Transverse colon (tissue), 4 donors: ENCODE measurements at regions not wholly inside any gene's neighbourhood (a gene's known extent, or its start where the extent isn't known, plus 50 kb on each side); places are given as distances from the start of the nearest gene placed in this dataset.

Experiments used
- CTCF ChIP-seq, 5 experiments: fragments of 200-600 bp in 3 of 5; fragments of 450-650 bp in 2 of 5; sonication (generic) in 3 of 5; IDR thresholded peaks; 1 replicate in 2 of 5; 2 replicates in 3 of 5; pipeline ENCODE4 v1.5.1; 2016 to 2017; ENCODE audit warnings: antibody characterized with exemption in 5 of 5, inconsistent platforms in 3 of 5, mild to moderate bottlenecking in 2 of 5, moderate library complexity in 1 of 5
- POLR2A ChIP-seq: fragments of 450-650 bp; IDR thresholded peaks from one replicate; pipeline ENCODE4 v1.6.1; 2016; ENCODE audit warnings: antibody characterized with exemption, mild to moderate bottlenecking, moderate library complexity
- POLR2AphosphoS5 ChIP-seq, 3 donors: sonication (generic); formaldehyde crosslinking; IDR thresholded peaks; one replicate each; pipeline ENCODE4 v1.6.1; 2016; ENCODE audit warnings: antibody characterized with exemption in 3 of 3

GRCh38 chr5:62112689-62113228 is 193.2 kb upstream of the KIF2A start:
- TF ChIP-seq POLR2AphosphoS5 (IDR thresholded peaks at IDR 0.05) (no peak), CTCF (IDR thresholded peaks at IDR 0.05) (no peak), POLR2A (no peak)
